NCI-H2081 (cell line): ENCODE measurements at regions not wholly inside any gene's neighbourhood (a gene's known extent, or its start where the extent isn't known, plus 50 kb on each side); places are given as distances from the start of the nearest gene placed in this dataset.
"Not testable (repeated sequence)": the region's sequence is repeated elsewhere in the genome, so short reads cannot be mapped to it uniquely, and the experiment has no call there.

Source experiments
- DNase-seq, 2 experiments: peaks; one replicate each; lab custom pipeline; 2025; lab: John Stamatoyannopoulos, UW

DNA sequence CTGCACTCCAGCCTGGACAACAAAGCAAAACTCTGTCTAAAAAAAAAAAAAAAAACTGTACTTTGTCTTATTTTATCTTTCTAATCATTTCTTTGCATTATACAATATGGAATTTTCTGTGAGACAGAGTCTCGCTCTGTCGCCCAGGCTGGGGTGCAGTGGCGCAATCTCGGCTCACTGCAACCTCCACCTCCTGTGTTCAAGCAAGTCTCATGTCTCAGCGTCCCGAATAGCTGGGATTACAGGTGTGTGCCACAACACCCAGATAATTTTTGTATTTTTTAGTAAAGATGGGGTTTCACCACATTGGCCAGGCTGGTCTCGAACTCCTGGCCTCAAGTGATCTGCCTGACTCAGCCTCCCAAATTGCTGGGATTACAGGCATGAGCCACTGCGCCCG lies 90.0 kb downstream of the MRPL14 start:
- DNase-seq, result not testable (repeated sequence)

DNA sequence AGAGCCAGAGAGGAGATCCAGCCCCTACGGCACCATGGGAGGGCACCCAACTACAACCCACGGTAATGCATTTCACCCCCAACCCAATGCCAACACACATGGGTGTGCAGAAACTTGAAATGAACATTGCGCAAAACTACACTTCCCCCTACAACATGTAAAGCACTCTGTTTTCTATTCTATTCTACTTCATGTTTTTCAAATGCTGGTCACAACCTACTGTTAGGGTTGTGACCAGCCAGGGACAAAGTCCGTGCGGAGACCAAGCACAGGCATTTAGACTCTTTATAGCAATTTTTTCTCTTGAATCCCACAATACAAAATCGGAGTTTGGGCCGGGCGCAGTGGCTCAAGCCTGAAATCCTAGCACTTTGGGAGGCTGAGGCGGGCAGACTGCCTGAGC lies 90.6 kb downstream of the MRPL14 start:
- no peak for DNase-seq

DNA sequence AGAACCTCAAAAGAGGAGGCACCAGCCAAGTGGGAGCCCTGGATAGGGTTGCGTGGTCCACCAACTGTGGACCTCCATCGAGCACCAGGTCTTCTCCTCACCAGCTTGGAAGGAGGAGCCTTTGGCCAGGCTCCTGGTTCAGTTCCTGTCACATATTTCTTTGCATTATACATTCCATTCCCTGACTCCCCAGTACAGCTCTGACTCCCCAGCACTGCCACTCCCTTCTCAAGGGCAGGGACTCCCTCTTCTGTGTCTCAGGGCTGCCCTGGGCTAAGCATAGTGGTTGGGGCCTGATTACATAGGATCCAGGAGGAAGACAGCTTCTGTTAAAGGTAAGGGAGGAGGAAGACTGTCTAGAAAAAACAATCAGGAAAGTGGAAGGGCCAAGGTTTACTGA lies 91.1 kb downstream of the MRPL14 start:
- DNase-seq, result no peak

DNA sequence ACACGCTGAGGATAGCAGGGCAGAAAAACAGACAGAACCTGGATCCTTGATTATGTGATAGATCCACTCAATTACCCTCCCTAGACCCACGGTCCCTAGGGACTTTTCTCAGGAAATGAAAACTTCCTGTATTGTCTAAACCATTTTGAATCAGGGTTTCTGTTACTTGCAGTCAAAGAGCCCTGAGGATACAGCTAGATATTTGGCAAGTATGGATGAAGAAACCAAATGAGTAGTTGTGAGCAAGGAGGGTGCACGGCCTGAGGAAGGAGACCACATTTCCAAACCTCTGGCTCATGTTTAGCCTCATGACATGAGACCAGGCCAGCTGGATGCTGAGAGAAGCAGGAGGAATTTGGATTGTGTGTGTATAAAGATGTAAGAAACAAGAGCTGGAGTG lies 91.6 kb downstream of the MRPL14 start:
- DNase-seq, result no peak

DNA sequence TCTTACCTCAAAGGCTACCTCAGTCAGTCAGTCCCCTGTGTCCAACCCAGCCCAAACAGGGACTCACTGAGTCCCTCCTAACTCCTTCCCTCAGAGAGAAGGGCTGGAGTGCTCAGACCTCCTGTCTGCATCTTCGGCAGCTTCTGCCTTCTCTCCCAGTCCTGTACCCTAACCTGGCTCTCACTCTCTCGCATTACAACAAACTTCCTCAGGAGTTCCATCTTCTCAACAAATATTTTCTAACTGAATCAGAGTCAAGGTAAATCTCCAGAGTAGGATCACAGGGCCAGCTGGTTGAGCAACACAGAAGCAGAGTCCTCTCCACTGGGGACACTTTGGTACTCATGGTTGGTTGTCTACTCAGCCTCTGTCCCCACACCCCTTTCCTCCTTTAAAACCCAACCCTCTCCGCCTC lies 92.3 kb downstream of the MRPL14 start:
- no peak for DNase-seq

DNA sequence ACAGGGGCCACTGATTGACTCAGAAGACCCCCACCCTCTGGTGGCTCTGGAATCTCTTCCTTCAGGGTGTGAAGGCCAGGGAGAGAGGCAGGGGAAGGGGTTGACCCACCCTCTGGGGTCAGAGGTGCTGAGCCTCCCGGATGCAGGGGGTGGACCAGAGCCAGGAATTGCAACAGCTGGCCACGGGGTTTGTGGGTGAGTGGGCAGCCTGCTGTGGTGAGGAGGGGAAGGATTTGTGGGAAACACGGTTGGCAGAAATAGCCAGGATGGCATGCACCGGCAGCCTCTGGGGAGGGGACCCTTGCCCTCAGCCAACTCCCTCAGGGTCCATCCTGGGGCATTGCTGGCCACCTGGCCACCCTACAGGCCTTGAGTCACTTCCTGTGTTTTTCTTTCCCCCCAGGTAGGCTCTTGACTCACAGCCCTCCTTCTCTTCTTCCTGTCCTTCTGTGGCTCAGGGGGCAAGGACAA lies 92.8 kb downstream of the MRPL14 start:
- DNase-seq, result no peak

DNA sequence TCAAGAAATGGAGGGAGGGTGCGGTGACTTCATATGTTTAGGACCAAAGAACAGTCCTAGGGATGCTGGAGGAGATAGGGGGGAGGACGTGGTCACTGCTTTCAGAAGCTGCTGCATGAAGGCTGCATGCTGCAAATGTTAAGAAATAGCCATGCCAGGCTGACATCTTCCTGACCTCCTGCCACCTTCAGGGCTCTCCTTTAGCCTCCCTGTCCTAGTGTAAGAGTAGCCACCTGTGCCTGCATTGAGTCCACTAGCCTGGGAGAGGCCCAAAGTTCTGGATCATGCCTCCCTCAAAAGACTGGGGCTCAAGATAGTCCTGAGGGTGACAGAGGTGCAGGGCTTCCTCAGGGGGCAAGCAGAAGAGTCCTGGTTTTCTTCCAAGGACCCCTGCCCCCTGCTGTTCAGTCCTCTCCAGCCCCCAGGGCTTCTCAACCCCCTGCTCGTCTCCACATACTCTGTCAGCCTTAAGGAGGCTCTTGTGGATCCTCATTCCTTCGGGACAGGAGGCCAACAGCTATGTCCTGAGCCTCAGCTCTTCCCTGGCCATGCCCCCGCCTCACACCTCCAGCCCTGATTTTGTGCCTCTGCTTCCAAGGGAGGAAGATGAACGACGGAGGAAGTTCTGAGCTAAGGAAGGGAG lies 96.3 kb downstream of the MRPL14 start:
- no peak for DNase-seq

DNA sequence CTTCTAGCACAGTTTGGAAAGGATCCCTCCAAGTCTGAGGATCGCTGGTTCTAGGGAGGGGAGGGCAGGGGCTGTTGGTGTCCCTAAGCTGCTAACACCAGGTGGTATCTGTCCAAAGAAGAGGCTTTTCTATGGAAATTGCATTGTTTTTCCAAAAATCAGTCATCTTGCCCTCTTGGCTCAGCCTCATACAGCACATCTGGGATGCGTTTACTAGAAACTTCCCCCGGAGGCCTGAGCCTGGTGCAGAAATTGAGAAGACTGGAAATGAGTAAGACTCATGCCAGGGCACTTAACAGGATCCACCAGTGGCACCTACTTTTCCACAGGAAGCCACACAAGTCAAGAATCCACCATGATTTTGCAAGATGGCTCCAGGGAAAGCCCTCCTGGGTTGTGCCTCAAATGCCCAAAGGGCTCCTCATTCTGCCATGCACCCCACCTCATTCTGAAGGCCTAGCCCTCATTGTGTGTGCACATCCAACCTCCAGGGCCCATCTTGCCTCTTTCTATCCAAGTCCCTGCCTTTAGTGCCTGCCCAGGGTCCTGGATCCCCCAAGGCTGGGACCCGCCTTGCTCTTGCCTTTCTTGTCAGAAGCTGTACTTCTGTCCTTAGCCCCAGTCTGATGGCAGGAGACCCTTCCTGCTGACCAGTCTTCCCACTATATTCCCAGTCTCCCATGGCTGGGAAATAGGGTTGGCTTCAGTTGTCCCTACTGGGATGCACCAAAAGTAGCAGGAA lies 97.6 kb downstream of the MRPL14 start:
- no peak for DNase-seq

DNA sequence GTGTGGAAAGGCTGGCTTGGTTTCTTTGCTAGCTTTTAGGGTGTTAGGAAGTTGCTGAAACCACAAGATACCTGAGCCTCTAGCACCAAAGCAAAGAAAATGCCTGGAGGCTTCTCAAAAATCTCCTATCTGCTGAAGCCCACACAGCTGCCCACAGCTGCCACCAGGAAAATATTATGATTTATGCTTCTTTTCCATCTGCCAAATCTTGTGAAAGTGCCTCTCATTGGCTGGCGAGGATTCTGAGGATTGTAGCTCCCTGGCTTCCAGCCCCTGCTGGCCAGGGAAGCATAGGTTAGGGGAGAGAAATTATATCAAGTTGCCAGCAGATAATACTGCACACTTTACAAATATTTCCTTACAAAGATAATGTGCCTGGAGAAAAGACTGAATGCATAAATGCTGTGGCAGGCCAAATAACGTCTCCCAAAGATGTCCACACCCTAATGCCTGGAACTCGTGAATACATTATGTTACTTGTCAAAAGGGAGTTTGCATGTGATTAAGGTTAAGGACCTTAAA lies 98.4 kb downstream of the MRPL14 start:
- no peak for DNase-seq

DNA sequence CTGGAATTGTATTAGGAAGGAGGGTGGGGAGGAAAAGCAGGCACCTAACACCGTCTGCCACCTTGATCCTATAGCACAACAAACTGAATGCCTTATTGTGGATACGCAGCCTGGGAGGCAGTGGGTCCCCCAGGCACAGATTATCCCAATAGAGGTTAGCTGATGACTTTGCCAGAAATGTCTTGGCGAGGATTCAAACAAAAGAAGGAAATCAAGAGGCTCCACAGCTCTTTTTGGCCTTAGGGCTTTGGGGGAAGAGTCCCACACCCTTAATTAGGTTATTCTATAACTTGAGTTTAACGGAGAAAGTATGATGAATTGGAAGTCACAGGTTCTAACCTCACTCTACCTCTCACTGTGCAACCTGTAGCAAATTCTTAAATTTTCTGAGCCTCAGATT lies 102.0 kb downstream of the MRPL14 start:
- no peak for DNase-seq

DNA sequence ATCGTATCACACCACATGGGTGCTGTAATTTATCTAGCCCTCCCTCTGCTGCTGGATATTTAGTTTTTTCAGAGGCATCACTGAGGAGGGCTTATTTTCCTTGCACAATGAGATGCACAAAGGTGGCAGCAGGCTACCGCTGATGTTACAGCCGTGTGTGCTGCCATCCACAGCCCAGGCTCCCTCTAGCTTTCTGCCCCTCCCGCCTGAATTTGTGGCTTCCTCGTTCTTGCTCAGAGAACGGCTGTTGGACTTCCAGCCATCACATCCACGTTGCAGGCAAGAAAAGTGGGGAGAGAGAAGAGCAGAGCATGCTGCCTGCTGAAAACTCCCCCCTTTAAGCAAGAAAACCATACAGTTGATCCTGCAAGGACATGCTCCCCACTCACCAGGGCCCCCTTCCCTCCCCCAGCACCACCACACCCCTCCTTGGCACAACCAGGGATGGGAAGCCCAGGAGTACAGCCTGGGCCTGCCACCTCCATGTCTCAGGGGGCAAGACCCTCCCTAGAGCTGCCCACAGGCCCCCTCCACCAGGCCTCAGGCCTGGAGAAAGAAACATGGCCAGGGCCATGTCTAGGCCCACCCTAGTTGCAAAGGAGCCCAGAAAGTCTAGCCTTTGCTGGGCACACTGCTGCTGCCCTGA lies 102.6 kb downstream of the MRPL14 start:
- no peak for DNase-seq

DNA sequence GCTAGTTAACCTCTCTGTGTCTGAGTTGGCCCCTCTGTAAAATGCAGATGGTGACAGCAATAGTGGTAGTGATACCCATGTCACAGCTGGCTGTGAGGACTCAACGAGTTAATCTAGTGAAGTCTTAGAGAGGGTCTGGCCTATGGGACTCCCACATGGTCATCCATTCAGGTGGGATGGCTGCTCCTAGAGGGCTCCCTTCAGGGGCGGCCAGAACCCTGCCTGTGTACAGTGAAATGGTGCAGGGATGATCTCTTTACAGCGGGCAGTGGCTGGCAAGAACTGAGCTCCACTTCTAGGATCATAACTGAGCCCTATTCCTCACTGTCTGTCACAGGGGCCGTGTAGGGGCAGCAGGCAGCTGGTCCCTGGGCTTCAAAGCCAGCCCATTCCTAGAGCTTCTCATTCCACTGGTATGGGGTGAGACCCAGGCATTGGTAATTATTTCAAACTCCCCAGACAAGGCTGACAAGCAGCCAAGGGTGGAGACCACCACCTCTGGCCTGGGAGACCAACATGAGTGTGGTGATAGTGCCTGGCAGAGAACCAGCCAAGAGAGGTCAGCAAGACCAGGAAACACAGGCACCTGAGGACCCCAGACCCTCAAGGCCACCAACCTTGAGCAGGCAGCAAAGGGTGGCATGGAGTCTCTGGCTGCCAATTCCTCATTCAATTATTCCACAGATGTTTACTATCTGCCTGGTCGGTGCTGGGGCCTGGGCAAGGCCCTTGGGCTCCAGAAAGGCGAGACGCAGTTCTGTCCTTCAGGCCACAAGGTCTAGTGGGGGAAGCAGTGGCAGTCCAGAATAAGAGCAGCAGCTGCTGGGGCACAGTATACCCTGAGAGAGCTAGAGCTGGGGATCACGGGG lies 103.4 kb downstream of the MRPL14 start:
- no peak for DNase-seq

DNA sequence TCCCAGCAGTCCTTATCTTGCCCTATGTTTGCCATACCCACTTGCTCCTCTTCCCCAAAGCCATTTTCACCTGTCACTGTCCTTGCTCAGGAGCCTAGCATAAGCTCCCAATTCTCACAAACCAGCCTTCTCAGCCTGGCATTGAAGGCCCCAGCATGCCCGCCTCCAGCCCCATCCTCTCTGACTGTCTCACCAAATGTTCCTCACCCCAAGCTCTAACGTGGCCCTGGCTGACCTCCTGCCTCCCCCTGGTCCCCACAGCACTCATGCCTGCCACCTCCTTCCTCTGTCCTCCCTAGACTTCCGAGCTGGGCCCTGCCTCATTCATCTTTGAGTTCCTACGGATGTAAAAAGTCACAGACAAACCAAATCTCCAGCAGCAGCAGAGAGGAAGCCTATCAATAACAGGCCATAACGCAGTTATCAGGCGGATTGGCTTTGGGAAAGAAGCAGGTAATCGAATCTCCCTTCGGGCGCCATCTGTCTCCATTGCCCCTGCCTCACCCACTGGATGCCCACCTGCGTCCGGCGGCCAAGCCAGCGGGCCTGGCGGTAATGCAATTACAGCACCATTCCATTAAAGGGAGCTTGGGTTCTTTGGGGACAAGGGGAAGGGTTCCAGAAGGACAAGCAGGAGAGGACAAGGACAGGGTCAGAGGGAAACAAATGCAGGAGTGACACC lies 104.4 kb downstream of the MRPL14 start:
- no peak for DNase-seq

DNA sequence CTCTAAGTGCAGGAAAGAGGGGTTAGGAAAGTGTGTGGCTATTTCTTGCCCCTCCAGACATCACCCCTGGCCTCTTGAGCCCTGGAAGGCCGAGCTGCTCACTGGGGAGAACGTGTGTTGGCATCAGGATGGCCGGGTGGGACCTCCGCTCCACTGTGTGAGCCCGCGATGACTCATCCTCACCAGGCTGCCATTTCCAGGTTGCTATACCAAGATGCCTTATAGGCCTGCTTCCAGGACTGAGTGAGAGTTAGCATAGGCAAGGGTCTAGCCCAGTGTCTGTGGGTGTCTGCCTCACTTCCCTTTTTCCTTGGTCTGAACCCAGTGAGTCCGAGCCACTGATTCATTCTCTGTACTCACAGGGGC lies 105.0 kb downstream of the MRPL14 start:
- DNase-seq, result no peak

DNA sequence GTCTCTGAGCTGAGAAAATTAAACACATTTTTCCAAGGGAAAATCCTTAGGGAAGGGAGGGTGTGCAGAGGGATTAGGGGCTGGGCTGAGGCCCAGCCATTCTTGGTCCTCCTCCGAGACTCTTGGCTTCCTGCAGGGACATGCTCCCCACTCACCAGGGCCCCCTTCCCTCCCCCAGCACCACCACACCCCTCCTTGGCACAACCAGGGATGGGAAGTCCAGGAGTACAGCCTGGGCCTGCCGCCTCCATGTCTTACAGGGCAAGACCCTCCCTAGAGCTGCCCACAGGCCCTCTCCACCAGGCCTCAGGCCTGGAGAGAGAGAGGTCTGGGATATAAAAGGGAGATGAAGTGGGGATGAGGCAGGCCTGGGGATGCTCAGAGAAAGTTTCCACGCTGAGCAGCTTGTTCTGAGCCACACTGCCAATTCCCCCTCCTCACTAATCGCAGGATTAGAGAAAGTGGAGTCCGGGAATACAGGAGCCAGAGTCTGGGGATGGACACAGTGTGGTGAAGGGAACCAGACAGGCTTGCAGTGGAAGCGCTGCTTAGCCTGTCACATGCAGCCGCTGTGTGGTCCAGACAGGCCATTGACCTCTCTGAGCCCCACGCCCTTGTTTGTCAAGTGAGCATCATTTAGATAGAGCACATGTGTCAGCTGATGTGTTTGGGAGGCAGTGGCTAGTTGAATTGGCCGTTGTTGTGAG lies 105.5 kb downstream of the MRPL14 start:
- DNase-seq, result no peak

DNA sequence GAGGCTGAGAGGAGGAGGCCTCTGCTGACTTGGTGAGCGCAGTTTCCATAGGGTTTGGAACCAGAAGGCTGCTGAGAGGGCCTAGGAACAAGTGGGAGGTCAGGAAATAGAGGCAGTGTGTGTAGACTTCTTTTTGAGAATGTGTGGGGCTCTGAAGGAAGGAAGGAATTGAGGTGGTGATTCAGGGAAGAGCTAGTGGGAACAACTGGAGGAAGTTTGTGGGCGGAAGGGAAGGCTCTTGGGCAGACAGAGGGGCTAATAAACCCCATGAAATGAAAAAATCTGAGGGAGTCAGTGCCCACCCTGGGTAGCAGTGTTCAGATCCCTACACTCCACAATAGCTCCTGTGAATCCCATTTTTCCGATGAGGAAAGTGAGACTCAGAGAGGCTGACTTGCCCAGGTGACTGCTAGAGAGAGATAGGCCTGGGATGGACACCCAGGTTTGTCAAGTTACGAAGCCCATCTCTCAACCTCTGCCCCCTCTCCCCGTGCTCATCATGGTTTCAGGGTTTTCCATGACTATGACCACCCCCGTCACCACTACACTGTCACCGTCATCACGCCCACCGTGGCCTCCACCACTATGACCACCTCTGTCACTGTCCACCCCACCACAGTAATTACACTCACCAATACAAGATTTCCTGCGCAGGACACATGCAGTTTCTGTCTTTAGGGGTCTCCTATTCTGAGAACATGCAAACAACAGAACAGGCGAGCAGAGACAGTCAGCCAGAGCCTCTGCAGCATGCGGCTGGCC lies 106.4 kb downstream of the MRPL14 start:
- DNase-seq, result no peak

DNA sequence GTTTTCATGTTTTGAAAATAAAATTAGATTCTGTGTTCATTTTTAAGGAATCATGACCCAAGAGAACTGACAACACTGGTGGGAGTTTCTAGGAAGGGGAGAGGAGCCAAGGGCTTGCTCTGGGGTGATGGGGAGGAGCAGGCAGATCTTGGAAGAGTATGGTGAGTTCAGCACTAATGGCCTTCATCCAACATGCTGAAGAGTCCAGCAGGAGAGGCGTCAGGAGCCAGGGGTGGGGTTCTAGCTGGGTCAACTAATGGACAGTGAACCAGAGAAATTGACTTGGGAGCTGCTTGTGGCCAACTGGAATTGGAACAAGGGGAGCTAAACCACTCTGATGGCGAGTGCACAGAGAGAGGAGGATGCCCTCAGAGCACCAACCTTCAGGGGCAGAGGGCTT lies 107.1 kb downstream of the MRPL14 start:
- DNase-seq, result no peak

DNA sequence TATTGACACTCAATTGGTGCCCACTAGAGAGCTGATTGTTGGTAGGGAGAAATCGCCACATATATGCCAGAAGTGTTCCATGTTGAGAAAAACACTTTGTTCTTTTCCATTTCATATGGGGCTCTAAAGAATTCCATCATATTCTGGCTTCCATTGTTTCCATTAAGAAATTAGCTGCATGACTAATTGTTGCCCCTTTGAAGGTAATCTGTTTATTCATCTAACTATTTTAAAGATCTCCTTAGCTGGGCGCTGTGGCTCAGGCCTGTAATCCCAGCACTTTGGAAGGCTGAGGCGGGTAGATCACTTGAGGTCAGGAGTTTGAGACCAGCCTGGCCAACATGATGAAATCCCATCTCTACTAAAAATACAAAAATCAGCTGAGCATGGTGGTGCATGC lies 109.9 kb downstream of the MRPL14 start:
- DNase-seq, result not testable (repeated sequence)

DNA sequence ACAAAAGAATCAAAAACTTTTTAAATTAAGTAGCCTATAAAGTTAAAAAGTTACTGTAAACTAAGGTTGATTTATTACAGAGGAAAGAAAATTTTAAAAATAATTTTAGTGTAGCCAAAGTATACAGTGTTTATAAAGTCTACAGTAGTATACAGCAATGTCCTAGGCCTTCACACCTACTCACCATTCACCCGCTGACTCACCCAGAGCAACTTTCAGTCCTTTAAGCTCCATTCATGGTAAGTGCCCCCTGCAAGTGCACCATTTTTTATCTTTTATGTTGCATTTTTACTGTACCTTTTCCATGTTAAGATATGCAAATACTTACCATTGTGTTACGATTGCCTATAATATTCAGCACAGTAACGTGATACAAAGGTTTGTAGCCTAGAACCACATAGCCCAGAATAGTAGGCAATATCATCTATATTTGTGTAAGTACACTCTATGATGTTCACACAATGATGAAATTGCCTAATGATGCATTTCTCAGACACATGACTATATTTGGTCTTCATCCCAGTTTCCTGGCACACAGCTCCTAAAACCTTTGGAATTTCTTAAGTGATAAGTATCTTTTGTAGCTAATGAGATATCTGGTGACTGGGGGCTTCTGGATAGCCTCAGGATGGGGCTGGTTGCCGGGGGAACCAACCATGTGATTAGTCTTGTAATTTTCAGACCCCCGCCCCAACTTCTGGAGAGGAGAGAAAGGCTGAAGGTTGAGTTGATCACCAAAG lies 111.0 kb downstream of the MRPL14 start:
- no peak for DNase-seq
